ENCODE measurements at regions not wholly inside any gene's neighbourhood (a gene's known extent, or its start where the extent isn't known, plus 50 kb on each side); places are given as distances from the start of the nearest gene placed in this dataset.

- no peak for DNase-seq (ENCODE audit: low read depth)
Measured at GRCh38 chr17:79444198-79444597, 166.7 kb downstream of the RBFOX3 start.

- no peak for DNase-seq (ENCODE audit: low read depth)
Measured at GRCh38 chr17:79443026-79443425, 167.8 kb downstream of the RBFOX3 start.

GRCh38 chr17:79441356-79442160 lies 169.3 kb downstream of the RBFOX3 start:
- DNase-seq (ENCODE audit: low read depth): no peak

- no peak for DNase-seq (ENCODE audit: low read depth)
Measured at GRCh38 chr17:79440251-79440650, 170.6 kb downstream of the RBFOX3 start.

- DNase-seq (ENCODE audit: low read depth): no peak
Measured at GRCh38 chr17:79439493-79439892, 171.4 kb downstream of the RBFOX3 start.

GRCh38 chr17:79438546-79439334 lies 172.1 kb downstream of the RBFOX3 start:
- DNase-seq (ENCODE audit: low read depth): no peak

GRCh38 chr17:79438058-79438457 lies 172.8 kb downstream of the RBFOX3 start:
- no peak for DNase-seq (ENCODE audit: low read depth)

- no peak for DNase-seq (ENCODE audit: low read depth)
Measured at GRCh38 chr17:79437081-79437480, 173.8 kb downstream of the RBFOX3 start.

GRCh38 chr17:79435962-79436361 lies 174.9 kb downstream of the RBFOX3 start:
- DNase-seq (ENCODE audit: low read depth): no peak

- DNase-seq (ENCODE audit: low read depth): no peak
Measured at GRCh38 chr17:79435296-79435695, 175.6 kb downstream of the RBFOX3 start.

GRCh38 chr17:79434215-79434614 lies 176.6 kb downstream of the RBFOX3 start:
- no peak for DNase-seq (ENCODE audit: low read depth)

GRCh38 chr17:79433379-79433778 lies 177.5 kb downstream of the RBFOX3 start:
- no peak for DNase-seq (ENCODE audit: low read depth)

GRCh38 chr17:79431175-79431574 lies 179.7 kb downstream of the RBFOX3 start:
- DNase-seq (ENCODE audit: low read depth): no peak

- DNase-seq (ENCODE audit: low read depth): no peak
Measured at GRCh38 chr17:79429864-79430494, 180.9 kb downstream of the RBFOX3 start.

GRCh38 chr17:79428988-79429387 lies 181.9 kb downstream of the RBFOX3 start:
- no peak for DNase-seq (ENCODE audit: low read depth)

GRCh38 chr17:79427621-79428539 lies 183.0 kb downstream of the RBFOX3 start:
- no peak for DNase-seq (ENCODE audit: low read depth)

GRCh38 chr17:79425686-79426085 lies 185.2 kb downstream of the RBFOX3 start:
- DNase-seq (ENCODE audit: low read depth): no peak

GRCh38 chr17:79424471-79425185 lies 186.2 kb downstream of the RBFOX3 start:
- DNase-seq (ENCODE audit: low read depth): no peak

- no peak for DNase-seq (ENCODE audit: low read depth)
Measured at GRCh38 chr17:79423811-79424465, 186.9 kb downstream of the RBFOX3 start.

- no peak for DNase-seq (ENCODE audit: low read depth)
Measured at GRCh38 chr17:79422236-79422635, 188.6 kb downstream of the RBFOX3 start.
